ENCODE measurements at regions not wholly inside any gene's neighbourhood (a gene's known extent, or its start where the extent isn't known, plus 50 kb on each side); places are given as distances from the start of the nearest gene placed in this dataset.

DNA sequence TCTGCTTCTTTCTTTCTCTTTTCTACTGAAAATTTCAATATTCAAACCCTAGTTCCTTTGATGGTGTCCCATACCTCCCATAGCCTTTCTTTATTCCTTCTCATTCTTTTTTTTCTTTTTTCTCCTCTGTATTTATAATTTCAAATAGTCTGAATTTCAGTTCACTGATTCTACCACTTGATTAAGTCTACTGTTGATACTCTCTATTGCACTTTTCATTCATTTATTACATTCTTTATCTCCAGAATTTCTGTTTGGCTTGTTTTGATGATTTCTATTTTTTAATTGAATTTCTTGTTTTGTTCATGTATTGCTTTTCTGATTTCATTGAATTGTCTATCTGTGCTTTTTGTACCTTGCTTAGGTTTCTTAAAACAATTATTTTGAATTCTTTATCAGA, 111.9 kb upstream of the VRK2 start:
- H3K9me3 ChIP-seq (ENCODE audit: control insufficient read depth, low read length, poor library complexity, severe bottlenecking), result peaks cover 7% of the 10 kb centered on the region
- DNase-seq (no peak), ATAC-seq (no peak)
- H3K27me3 Mint-ChIP-seq, result no peaks in the 10 kb centered on the region
- H3K4me3 Mint-ChIP-seq, result no peak overlapping the region
- H3K27ac Mint-ChIP-seq, result no peak overlapping the region
- no peaks in the 10 kb centered on the region for H3K4me1 Mint-ChIP-seq
- H3K36me3 Mint-ChIP-seq (ENCODE audit: low read depth), result no peaks in the 10 kb centered on the region

DNA sequence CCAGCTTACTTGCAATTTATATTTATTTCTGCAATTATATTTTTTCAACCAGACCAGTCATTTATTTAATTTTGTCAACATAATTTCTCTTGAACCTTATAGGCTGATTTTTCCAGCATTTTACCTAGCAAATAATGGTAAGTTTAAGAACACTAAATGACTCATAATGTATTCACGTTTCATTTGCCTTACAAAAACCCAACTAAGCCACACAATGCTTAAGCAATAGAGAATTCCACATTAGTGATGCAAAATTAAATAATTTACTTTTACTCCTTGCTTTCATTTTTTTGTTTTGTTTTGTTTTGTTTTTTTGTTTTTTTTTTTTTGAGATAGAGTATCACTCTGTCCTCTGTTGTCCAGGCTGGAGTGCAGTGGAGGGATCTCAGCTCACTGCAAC, 110.4 kb upstream of the VRK2 start:
- no peaks in the 10 kb centered on the region for H3K4me1 Mint-ChIP-seq
- H3K9me3 ChIP-seq (ENCODE audit: control insufficient read depth, low read length, poor library complexity, severe bottlenecking), result peaks cover 7% of the 10 kb centered on the region
- H3K36me3 Mint-ChIP-seq (ENCODE audit: low read depth), result no peaks in the 10 kb centered on the region
- H3K4me3 Mint-ChIP-seq, result no peak overlapping the region
- no peaks in the 10 kb centered on the region for H3K27me3 Mint-ChIP-seq
- no peak for ATAC-seq
- no peak for DNase-seq
- no peak overlapping the region for H3K27ac Mint-ChIP-seq

DNA sequence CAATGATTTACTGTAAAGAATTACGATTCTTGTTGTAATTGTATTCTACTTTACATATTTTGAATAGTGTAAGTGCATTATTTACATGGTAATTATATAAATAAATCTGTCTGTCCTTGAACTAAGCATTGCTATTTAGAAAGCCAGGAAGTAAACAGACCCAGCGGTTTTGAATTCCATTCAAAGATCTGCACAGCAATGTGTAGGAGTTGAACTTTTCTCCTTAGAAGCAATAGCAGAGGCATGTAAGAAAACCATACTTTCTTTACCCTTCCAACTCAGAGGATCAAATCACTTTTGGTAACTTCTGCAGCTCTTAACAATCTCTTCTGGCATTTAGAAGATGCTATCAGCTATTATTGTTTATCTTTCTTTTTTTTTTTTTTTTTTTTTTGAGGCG, 109.2 kb upstream of the VRK2 start:
- Mint-ChIP-seq H3K4me3 (no peak overlapping the region), H3K27ac (no peak overlapping the region), H3K4me1 (no peaks in the 10 kb centered on the region), H3K27me3 (no peaks in the 10 kb centered on the region), H3K36me3 (ENCODE audit: low read depth) (no peaks in the 10 kb centered on the region)
- ATAC-seq (no peak), DNase-seq (no peak)
- H3K9me3 ChIP-seq (ENCODE audit: control insufficient read depth, low read length, poor library complexity, severe bottlenecking), result peaks cover 7% of the 10 kb centered on the region

- no peak overlapping the region for H3K4me3 Mint-ChIP-seq
- H3K36me3 Mint-ChIP-seq (ENCODE audit: low read depth), result no peaks in the 10 kb centered on the region
- H3K4me1 Mint-ChIP-seq, result no peaks in the 10 kb centered on the region
- ATAC-seq (no peak), DNase-seq (no peak)
- no peaks in the 10 kb centered on the region for H3K27me3 Mint-ChIP-seq
- H3K27ac Mint-ChIP-seq, result no peak overlapping the region
- no peaks in the 10 kb centered on the region for H3K9me3 ChIP-seq (ENCODE audit: control insufficient read depth, low read length, poor library complexity, severe bottlenecking)
Measured at GRCh38 chr2:57941816-57942215, 104.8 kb upstream of the VRK2 start.

DNA sequence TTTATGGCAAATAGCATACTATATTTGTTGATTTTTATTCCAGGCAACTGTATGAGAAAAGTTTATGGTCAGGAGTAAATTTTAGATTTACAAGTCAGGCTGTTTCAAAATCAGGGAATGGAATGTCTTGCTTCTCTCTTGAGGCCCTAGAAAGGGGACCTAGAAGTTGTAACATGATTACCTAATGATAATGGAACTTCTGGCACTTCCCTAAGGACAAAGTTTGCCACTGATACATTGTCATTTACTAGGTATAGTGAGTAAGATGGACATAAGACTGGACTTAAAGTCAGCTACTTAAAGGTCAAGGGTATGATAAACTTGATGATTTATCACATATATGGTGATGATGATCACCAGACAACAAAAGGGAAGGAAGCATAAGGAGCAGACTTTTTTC, 103.3 kb upstream of the VRK2 start:
- no peaks in the 10 kb centered on the region for H3K9me3 ChIP-seq (ENCODE audit: control insufficient read depth, low read length, poor library complexity, severe bottlenecking)
- ATAC-seq (no peak), DNase-seq (no peak)
- H3K4me1 Mint-ChIP-seq, result no peaks in the 10 kb centered on the region
- H3K4me3 Mint-ChIP-seq, result no peak overlapping the region
- H3K27ac Mint-ChIP-seq, result no peak overlapping the region
- H3K36me3 Mint-ChIP-seq (ENCODE audit: low read depth), result no peaks in the 10 kb centered on the region
- no peaks in the 10 kb centered on the region for H3K27me3 Mint-ChIP-seq

- ATAC-seq (no peak), DNase-seq (no peak)
- H3K4me1 Mint-ChIP-seq, result no peaks in the 10 kb centered on the region
- no peaks in the 10 kb centered on the region for H3K9me3 ChIP-seq (ENCODE audit: control insufficient read depth, low read length, poor library complexity, severe bottlenecking)
- H3K4me3 Mint-ChIP-seq, result no peak overlapping the region
- no peaks in the 10 kb centered on the region for H3K27me3 Mint-ChIP-seq
- no peak overlapping the region for H3K27ac Mint-ChIP-seq
- no peaks in the 10 kb centered on the region for H3K36me3 Mint-ChIP-seq (ENCODE audit: low read depth)
Measured at GRCh38 chr2:57947398-57947797, 99.2 kb upstream of the VRK2 start.

DNA sequence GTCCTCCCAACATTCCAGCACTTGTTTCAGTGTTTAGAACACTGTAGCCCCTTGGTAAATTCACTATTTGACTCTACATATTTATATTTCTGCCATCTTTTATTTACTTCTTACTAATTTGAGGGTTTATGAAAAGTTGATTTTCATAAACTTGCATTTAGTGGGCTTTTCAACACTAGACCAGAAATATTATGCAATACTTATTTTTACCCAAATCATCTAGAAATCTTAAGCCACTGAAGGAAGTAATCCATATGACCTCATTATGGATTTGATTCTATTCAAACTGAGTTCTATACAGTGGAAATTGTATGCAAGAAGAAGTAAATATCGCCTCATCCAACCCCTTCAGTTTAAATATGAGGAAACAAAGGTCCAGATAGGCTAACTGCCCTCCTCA, 92.6 kb upstream of the VRK2 start:
- Mint-ChIP-seq H3K4me3 (no peak overlapping the region), H3K27ac (no peak overlapping the region), H3K27me3 (no peaks in the 10 kb centered on the region), H3K36me3 (ENCODE audit: low read depth) (no peaks in the 10 kb centered on the region), H3K4me1 (no peaks in the 10 kb centered on the region)
- ATAC-seq (no peak), DNase-seq (no peak)
- no peaks in the 10 kb centered on the region for H3K9me3 ChIP-seq (ENCODE audit: control insufficient read depth, low read length, poor library complexity, severe bottlenecking)

GRCh38 chr2:57957238-57957637, 89.4 kb upstream of the VRK2 start:
- DNase-seq (no peak), ATAC-seq (no peak)
- no peaks in the 10 kb centered on the region for H3K27me3 Mint-ChIP-seq
- no peaks in the 10 kb centered on the region for H3K9me3 ChIP-seq (ENCODE audit: control insufficient read depth, low read length, poor library complexity, severe bottlenecking)
- H3K4me3 Mint-ChIP-seq, result no peak overlapping the region
- H3K27ac Mint-ChIP-seq, result no peak overlapping the region
- no peaks in the 10 kb centered on the region for H3K36me3 Mint-ChIP-seq (ENCODE audit: low read depth)
- no peaks in the 10 kb centered on the region for H3K4me1 Mint-ChIP-seq

- Mint-ChIP-seq H3K27me3 (no peaks in the 10 kb centered on the region), H3K4me3 (no peak overlapping the region), H3K27ac (no peak overlapping the region)
Measured at GRCh38 chr2:57959390-57959789, 87.2 kb upstream of the VRK2 start.

DNA sequence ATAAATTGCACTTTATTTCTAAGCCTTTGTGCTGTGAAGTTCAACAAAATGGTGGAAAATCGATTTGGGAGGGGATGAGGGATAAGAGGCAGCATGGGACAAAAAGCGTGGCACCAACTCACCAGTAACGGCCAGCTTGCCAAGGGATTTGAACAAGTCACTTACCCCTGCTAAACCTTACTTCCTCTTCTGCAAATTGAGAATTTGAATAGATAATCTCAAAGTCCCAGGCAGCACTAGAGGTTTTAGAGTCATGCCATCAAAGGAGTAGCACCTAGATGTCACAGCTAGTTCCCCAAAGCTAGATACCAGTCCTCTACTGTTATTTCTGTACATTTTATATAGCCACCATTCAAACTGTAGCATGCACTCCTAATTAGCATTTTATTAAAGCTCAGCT, 83.7 kb upstream of the VRK2 start:
- no peaks in the 10 kb centered on the region for H3K36me3 Mint-ChIP-seq (ENCODE audit: low read depth)
- H3K4me3 Mint-ChIP-seq, result no peak overlapping the region
- no peaks in the 10 kb centered on the region for H3K27me3 Mint-ChIP-seq
- H3K27ac Mint-ChIP-seq, result no peak overlapping the region
- H3K9me3 ChIP-seq (ENCODE audit: control insufficient read depth, low read length, poor library complexity, severe bottlenecking), result no peaks in the 10 kb centered on the region
- DNase-seq (no peak), ATAC-seq (no peak)
- H3K4me1 Mint-ChIP-seq, result no peaks in the 10 kb centered on the region

More at GRCh38 chr2:57959390-57959789, 87.2 kb upstream of the VRK2 start:
- H3K36me3 Mint-ChIP-seq (ENCODE audit: low read depth), result no peaks in the 10 kb centered on the region
- H3K9me3 ChIP-seq (ENCODE audit: control insufficient read depth, low read length, poor library complexity, severe bottlenecking), result no peaks in the 10 kb centered on the region
- ATAC-seq, result no peak
- no peaks in the 10 kb centered on the region for H3K4me1 Mint-ChIP-seq
- DNase-seq, result no peak

DNA sequence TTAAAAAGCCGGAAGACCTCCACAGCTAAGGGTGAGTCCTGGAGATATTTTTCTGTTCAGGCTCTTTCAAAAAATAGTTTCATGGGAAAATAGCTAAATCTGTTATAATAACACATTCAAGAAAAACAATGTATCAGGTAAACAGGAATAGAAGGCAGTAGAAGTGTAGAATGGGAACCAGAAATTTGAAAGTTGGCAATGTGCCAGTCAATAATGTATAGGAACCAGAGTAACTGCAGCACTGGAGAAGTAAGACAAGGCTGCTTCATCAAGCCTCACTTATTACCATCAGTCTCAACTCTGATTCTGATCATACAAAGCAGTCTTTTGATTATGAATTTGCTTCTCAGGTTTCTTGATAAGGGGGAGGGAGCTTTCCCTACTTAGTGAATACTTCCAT, 81.4 kb upstream of the VRK2 start:
- Mint-ChIP-seq H3K4me1 (no peaks in the 10 kb centered on the region), H3K36me3 (ENCODE audit: low read depth) (no peaks in the 10 kb centered on the region), H3K27me3 (no peaks in the 10 kb centered on the region), H3K4me3 (no peak overlapping the region), H3K27ac (no peak overlapping the region)
- ATAC-seq, result no peak
- no peak for DNase-seq
- H3K9me3 ChIP-seq (ENCODE audit: control insufficient read depth, low read length, poor library complexity, severe bottlenecking), result no peaks in the 10 kb centered on the region

- Mint-ChIP-seq H3K27ac (no peak overlapping the region), H3K4me3 (no peak overlapping the region), H3K27me3 (no peaks in the 10 kb centered on the region), H3K36me3 (ENCODE audit: low read depth) (no peaks in the 10 kb centered on the region), H3K4me1 (no peaks in the 10 kb centered on the region)
- ATAC-seq, result no peak
- no peak for DNase-seq
- no peaks in the 10 kb centered on the region for H3K9me3 ChIP-seq (ENCODE audit: control insufficient read depth, low read length, poor library complexity, severe bottlenecking)
Measured at GRCh38 chr2:57965961-57966360, 80.6 kb upstream of the VRK2 start.

DNA sequence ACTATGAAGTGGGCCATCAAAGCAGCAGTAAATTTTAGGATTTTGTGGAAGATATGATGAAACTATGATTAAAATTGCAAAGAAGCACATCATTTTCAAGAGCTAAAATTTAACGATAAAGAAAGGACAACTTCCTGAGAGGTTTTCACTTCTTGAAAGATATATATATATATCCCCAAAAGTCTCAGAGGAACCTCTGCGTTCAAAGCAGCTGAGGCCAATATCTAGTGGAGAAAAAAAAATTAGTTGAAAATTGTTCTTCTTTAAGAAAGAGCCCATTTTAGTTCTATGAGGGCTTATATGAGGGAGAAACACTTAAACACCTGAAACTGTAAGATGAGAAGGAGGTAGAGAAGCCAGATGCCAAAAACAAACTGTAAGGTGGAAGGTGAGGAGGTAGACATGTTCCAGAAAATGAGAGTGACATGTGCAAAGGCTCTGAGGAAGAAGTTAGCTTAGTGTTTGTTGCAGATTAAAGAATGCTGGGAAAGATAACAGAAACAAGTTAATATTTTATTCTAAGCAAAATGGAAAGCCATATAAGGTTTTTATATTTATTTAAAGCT, 72.9 kb upstream of the VRK2 start:
- Mint-ChIP-seq H3K4me3 (no peak overlapping the region), H3K4me1 (no peaks in the 10 kb centered on the region), H3K36me3 (ENCODE audit: low read depth) (no peaks in the 10 kb centered on the region), H3K27me3 (no peaks in the 10 kb centered on the region), H3K27ac (no peak overlapping the region)
- H3K9me3 ChIP-seq (ENCODE audit: control insufficient read depth, low read length, poor library complexity, severe bottlenecking), result no peaks in the 10 kb centered on the region
- ATAC-seq (no peak), DNase-seq (no peak)

DNA sequence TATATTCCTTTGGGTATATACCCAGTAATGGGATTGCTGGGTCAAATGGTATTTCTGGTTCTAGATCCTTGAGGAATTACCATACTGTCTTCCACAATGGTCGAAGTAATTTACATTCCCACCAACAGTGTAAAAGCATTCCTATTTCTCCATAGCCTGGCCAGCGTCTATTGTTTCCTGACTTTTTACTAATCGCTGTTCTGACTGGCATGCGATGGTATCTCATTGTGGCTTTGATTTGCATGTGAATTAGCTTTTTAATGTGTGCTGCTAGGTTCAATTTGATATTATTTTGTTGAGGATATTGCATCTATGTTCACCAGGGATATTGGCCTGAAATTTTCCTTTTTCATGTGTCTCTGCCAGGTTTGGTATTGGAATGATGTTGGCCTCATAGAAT, 67.4 kb upstream of the VRK2 start:
- DNase-seq (no peak), ATAC-seq (no peak)
- H3K9me3 ChIP-seq (ENCODE audit: control insufficient read depth, low read length, poor library complexity, severe bottlenecking), result peaks cover 4% of the 10 kb centered on the region
- no peaks in the 10 kb centered on the region for H3K36me3 Mint-ChIP-seq (ENCODE audit: low read depth)
- no peak overlapping the region for H3K27ac Mint-ChIP-seq
- no peak overlapping the region for H3K4me3 Mint-ChIP-seq
- no peaks in the 10 kb centered on the region for H3K4me1 Mint-ChIP-seq
- no peaks in the 10 kb centered on the region for H3K27me3 Mint-ChIP-seq

Data from T-helper 17 cell (primary cell).